ENCODE measurements at regions not wholly inside any gene's neighbourhood (a gene's known extent, or its start where the extent isn't known, plus 50 kb on each side); places are given as distances from the start of the nearest gene placed in this dataset.

GRCh38 chr7:12927635-12928434 lies 240.4 kb downstream of the ARL4A start:
- no peak for TF ChIP-seq CTCF (IDR thresholded peaks at IDR 0.05)
- no peak for TF ChIP-seq EZH2 (IDR thresholded peaks at IDR 0.05; ENCODE audit: borderline replicate concordance, insufficient read depth, low read depth, low read length, poor library complexity, severe bottlenecking)
